IPS DF 19.7 (cell line): ENCODE measurements at regions not wholly inside any gene's neighbourhood (a gene's known extent, or its start where the extent isn't known, plus 50 kb on each side); places are given as distances from the start of the nearest gene placed in this dataset.
"Not testable (repeated sequence)": the region's sequence is repeated elsewhere in the genome, so short reads cannot be mapped to it uniquely, and the experiment has no call there.

ENCODE experiments used
- DNase-seq: peaks from one replicate; pipeline ENCODE4 v3.0.0-alpha.2; 2013; ENCODE audit warnings: low read depth, low spot score

DNA sequence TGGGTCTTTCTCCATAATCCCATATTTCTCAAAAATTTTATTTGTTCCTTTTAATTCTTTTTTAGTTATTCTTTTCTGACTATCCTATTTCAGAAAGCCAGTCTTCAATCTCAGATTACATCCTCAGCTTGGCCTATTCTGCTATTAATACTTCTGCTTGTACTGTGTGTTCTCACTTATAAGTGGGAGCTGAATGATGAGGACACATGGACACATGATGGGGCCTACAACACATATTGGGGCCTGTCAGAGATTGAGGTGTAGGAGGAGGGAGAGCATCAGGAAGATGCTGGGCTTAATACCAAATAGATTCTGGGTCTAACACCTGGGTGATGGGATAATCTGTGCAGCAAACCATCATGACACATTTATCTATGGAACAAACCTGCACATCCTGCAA, 82.3 kb downstream of the MAGEE1 start:
- no peak for DNase-seq

DNA sequence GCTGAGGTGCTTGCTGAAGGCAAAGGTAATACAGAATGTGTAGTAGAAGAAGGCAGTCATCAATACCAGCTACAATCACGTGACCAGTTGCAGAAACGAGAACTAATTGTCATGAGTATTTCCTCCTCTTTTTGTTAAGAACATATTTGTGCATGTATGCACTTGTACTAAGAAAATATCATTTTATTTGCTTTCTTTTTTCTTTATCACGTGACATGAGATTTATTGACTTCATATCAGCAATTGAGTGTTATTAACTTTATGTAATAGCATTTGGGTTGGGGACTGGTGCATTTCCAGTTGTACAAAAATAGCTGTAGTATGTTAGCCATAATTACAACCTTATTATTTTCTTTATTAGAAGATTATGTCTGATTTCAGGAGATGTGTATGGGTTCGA, 90.0 kb downstream of the MAGEE1 start:
- no peak for DNase-seq

DNA sequence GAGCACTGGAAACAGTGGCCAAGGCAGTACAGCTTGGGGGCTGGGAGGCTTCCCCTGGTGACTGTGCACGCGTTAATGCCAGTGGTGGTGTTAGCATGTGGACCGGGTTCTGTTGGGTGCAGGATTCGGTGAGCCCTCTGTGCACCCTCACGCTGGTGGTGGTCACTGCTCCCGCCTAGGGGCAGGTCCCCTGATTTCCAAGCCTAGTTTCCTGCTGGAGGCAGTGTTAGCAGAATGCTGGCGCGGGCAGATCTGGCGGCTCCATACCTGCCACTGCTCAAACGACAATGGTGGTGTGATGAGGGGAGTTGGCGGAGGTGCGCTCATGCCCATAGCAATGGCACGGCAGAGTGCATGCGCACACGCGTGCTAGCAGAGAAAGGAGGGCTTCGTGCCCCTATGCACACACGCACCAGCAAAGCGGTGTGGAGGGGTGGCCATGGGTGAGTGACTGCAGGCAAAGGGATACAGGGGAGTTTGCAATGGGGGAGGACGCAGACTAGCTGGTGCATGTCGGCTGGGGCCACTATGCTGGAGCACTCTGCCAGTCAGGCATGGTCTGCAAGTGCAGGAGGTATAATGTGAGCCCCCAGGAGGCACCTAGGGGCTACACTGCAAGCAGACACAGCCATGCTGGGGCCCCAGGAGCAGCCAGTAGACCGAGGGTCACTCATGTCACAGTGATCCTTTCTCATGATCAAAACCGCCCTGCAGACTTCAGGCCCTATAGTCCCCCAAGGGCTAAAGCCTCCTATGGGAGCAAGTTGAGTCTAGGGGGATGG, 93.0 kb downstream of the MAGEE1 start:
- no peak for DNase-seq

DNA sequence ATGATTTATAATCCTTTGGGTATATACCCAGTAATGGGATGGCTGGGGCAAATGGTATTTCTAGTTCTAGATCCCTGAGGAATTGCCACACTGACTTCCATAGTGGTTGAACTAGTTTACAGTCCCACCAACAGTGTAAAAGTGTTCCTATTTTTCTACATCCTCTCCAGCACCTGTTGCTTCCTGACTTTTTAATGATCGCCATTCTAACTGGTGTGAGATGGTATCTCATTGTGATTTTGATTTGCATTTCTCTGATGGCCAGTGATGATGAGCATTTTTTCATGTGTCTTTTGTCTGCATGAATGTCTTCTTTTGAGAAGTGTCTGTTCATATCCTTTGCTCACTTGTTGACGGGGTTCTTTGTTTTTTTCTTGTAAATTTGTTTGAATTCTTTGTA, 108.2 kb downstream of the MAGEE1 start:
- DNase-seq: not testable (repeated sequence)

DNA sequence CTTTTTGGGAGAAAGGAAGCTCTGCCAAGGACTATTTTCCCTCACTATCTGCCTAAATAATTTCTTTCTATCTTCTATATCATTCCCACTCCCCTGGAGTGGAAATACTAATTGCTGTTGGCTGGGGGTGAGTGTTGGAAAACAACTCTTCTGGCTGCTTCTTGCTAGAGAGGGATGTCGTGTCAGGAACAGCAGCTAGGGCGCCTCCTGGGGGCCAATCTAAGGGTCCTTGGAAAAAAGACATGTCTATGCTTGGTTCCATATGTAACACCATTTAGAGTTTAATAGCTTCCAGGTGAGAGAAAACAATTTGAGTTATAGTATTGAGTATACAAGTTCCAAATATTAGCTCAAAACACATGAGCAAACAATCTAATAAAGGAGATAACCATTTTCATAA, 111.3 kb downstream of the MAGEE1 start:
- DNase-seq: no peak

DNA sequence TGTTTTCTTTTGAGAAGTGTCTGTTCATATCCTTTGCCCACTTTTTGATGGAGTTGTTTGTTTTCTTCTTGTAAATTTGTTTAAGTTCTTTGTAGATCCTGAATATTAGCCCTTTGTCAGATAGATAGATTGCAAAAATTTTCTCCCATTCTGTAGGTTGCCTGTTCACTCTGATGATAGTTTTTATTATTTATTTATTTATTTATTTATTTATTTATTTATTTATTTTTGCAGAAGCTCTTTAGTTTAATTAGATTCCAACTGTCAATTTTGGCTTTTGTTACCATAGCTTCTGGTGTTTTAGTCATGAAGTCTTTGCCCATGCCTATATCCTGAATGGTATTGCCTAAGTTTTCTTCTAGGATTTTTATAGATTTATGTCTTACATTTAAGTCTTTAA, 115.9 kb downstream of the MAGEE1 start:
- not testable (repeated sequence) for DNase-seq

DNA sequence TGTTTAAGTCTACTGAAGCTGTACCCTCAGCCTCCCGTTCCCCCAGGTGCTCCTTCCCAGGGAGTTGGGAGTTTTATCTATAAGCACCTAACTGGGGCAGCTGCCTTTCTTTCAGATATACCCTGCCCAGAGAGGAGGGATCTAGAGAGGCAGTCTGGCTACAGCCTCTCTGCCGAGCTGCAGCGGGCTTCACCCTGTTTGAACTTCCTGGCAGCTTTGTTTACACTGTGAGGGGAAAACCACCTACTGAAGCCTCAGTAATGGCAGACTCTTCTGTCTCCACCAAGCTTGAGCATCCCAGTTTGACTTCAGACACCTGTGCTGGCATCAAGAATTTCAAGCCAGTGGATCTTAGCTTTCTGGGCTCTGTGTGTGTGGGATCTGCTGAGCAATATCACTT, 122.5 kb downstream of the MAGEE1 start:
- no peak for DNase-seq

DNA sequence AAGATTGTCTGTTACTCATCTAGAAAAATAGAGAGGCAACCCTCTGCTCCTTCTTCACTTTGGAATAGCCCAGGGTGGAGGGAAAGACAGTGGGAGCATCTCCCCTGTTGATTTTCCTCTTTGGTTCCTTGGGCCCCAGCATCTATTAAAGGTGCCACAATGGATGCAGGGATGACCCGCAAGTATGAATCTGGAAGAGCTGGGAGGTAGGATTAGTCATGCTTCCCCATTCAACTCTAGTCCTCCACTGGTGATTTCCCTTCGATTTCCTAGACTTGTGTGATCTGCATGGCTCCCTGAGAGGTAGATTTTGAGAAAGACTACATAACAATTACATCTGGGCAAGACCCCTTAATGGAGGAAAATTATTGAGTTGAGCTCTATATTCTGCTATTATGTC, 127.8 kb downstream of the MAGEE1 start:
- DNase-seq: no peak

DNA sequence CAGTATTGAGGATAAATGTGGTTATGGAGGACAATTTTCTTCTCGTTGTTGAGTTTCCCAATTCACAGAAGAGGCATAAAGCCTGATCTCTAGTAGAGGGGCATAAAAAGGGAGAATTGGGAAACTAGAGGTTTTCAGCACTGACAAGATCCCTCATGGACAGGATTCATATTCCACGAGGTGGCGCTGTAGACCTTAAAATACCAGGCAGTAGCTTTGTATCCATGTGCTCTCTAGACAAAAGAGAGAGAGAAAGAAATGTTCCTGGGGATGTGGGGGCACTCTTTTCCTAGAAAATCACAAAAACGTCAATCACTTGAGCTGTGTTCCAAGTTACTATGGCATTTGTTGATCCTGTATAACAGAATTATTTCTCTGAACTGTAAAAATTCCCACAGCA, 128.3 kb downstream of the MAGEE1 start:
- peak; percentile 20 for DNase-seq

DNA sequence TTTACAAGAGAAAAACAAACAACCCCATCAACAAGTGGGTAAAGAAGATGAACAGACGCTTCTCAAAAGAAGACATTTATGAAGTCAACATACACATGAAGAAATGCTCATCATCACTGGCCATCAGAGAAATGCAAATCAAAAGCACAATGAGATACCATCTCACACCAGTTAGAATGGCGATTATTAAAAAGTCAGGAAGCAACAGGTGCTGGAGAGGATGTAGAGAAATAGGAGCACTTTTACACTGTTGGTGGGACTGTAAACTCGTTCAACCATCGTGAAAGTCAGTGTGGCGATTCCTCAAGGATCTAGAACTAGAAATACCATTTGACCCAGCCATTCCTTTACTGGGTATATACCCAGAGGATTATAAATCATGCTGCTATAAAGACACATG, 137.3 kb downstream of the MAGEE1 start:
- not testable (repeated sequence) for DNase-seq

DNA sequence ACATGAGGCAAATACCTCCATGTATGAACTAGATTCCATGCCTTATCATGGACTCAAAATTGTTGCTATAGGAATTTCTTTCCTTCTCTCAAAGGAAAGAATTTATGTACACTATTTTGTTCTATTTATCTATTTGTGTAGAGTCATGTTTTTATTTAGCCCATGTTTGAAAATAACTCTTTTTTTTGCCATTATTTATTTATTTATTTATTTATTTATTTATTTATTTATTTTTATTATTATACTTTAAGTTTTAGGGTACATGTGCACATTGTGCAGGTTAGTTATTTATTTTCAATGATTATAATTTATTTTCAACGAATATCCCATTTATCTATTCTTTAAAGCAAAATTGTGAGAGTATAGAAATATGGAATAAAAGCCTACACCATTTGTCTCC, 177.9 kb downstream of the MAGEE1 start:
- DNase-seq: no peak

DNA sequence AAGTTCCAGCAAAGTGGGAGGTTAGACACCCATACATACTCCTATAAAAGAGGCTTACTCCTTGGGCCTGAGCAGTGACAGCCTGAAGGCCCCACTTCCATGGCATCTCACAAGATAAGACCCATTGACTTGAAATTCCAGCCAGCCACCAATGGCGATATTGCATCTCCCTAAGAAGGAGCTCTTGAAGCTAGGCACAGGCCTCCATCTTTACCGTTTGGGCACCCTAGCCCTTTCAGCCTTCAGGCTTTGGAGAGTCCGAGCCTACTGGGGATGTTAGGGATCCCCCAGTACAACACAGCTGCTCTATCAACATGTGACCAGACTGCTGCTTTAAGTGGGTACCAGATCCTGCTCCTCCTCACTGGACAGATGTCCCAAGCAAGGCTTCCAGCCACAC, 189.5 kb downstream of the MAGEE1 start:
- DNase-seq: no peak

DNA sequence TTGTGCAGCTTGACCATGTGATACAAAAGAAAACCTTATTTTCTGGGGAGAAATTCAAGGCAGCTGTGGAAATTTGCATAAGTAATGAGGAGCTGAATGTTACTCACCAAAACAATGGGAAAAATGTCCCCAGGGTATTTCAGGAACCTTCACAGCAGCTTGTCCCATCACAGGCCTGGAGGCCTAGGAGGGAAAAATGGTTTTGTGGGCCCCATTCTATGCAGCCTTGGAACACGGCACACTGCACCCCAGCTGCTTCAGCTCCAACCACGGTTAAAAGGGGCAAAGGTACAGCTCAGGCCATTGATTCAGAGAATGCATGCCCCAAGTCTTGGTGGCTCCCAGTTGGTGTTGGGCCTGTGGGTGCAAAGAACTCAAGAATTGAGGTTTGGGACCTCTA, 216.1 kb downstream of the MAGEE1 start:
- no peak for DNase-seq

DNA sequence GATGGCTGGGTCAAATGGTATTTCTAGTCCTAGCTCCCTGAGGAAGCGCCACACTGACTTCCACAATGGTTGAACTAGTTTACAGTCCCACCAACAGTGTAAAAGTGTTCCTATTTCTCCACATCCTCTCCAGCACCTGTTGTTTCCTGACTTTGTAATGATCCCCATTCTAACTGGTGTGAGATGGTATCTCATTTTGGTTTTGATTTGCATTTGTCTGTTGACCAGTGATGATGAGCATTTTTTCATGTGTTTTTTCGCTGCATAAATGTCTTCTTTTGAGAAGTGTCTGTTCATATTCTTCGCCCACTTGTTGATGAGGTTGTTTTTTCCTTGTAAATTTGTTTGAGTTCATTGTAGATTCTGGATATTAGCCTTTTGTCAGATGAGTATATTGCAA, 223.9 kb downstream of the MAGEE1 start:
- not testable (repeated sequence) for DNase-seq

DNA sequence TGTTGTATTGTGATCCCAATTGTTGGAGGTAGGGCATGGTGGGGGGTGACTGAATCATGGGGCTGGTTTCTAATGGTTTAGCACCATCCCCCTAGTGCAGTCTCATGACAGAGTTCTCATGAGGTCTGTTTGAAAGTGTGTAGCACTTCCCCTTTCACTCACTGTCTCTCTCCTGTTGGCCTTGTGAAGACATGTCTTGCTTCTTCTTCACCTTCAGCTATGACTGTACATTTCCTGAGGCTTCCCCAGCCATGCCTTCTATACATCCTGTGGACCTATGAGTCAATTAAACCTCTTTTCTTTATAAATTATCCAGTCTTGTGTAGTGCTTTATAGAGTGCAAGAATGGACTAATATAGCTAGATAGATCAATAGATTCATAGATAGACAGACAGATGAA, 230.0 kb downstream of the MAGEE1 start:
- DNase-seq: no peak
